Endothelial cell of umbilical vein (primary cell): ENCODE measurements at regions not wholly inside any gene's neighbourhood (a gene's known extent, or its start where the extent isn't known, plus 50 kb on each side); places are given as distances from the start of the nearest gene placed in this dataset.

Experiments
- BruUV-seq: library from RNA; stranded (reverse); fragments of 400-500 nt; replicated peaks from 2 replicates; lab custom pipeline; 2021; lab: Mats Ljungman, UMichigan
- CTCF ChIA-PET: fragments of 300-600, 350-600 bp; sonication (Branson Sonifier 250); formaldehyde crosslinking; loops from one replicate; lab custom pipeline; 2021; ENCODE audit warnings: antibody characterized with exemption, inconsistent platforms; lab: Charles Lee
- POLR2A ChIA-PET: fragments of 300-600, 350-600 bp; sonication (Branson Sonifier 250); formaldehyde crosslinking; loops from one replicate; lab custom pipeline; 2021; ENCODE audit warnings: antibody characterized with exemption, inconsistent platforms; lab: Charles Lee
- DNase-seq: peaks from one replicate; pipeline ENCODE4 v3.0.0-alpha.2; 2011; ENCODE audit warnings: low read depth, low spot score
- FAIRE-seq: peaks from 2 replicates; lab custom pipeline; 2011; peaks lifted over from hg19 to GRCh38; lab: Jason Lieb, UNC
- H2AFZ ChIP-seq: 2 replicates; pipeline ENCODE4 v1.6.0; 2012; ENCODE audit warnings: low read depth, low read length, control low read depth, inconsistent platforms
- H3K27ac ChIP-seq: 2 replicates; pipeline ENCODE4 v1.5.1; 2011; ENCODE audit warnings: low read depth, mild to moderate bottlenecking, control low read depth, low read length, moderate library complexity; ENCODE audit not compliant: insufficient read depth
- H3K27me3 ChIP-seq, 2 experiments: 2 replicates each; pipeline versions ENCODE4 v1.6.0 to v1.6.1; 2011; ENCODE audit warnings: low read length in 2 of 2, mixed read lengths in 1 of 2; ENCODE audit not compliant: control insufficient read depth in 2 of 2, insufficient read depth in 2 of 2
- H3K36me3 ChIP-seq, 2 experiments: 2 replicates in 1 of 2; 3 replicates in 1 of 2; pipeline ENCODE4 v1.5.1; 2011; ENCODE audit warnings: low read length in 2 of 2, mild to moderate bottlenecking in 1 of 2, moderate library complexity in 1 of 2; ENCODE audit not compliant: control insufficient read depth in 2 of 2, insufficient read depth in 2 of 2; ENCODE audit errors: extremely low read depth in 1 of 2
- H3K4me1 ChIP-seq: 3 replicates; pipeline ENCODE4 v1.5.1; 2011; ENCODE audit warnings: mild to moderate bottlenecking, low read length; ENCODE audit not compliant: control insufficient read depth, insufficient read depth; ENCODE audit errors: extremely low read depth
- H3K4me2 ChIP-seq: 2 replicates; pipeline ENCODE4 v1.6.1; 2011; ENCODE audit warnings: low read length, control low read depth, mixed read lengths; ENCODE audit not compliant: insufficient read depth
- H3K4me3 ChIP-seq, 3 experiments: fragments of 200-600 bp in 1 of 3; sonication (generic), shearing (Covaris generic) in 1 of 3; replicated peaks in 1 of 3; 2 replicates each; pipeline ENCODE4 v1.5.1; 2011 to 2016; ENCODE audit warnings: control low read depth in 3 of 3, low read length in 3 of 3, mild to moderate bottlenecking in 2 of 3, inconsistent platforms in 1 of 3, low read depth in 1 of 3, moderate library complexity in 1 of 3; ENCODE audit not compliant: insufficient read depth in 1 of 3
- H3K79me2 ChIP-seq: 2 replicates; pipeline ENCODE4 v1.6.0; 2012; ENCODE audit warnings: low read length, inconsistent platforms; ENCODE audit not compliant: control insufficient read depth, insufficient read depth
- H3K9ac ChIP-seq: replicated peaks from 2 replicates; pipeline ENCODE3; 2011; ENCODE audit warnings: low read length, control low read depth; ENCODE audit not compliant: insufficient read depth; ENCODE audit errors: extremely low read depth
- H3K9me1 ChIP-seq: replicated peaks from 3 replicates; pipeline ENCODE4 v1.6.0; 2011; ENCODE audit warnings: mild to moderate bottlenecking, low read length; ENCODE audit not compliant: control insufficient read depth, insufficient read depth; ENCODE audit errors: extremely low read depth
- H3K9me3 ChIP-seq: replicated peaks from 2 replicates; pipeline ENCODE4 v1.5.1; 2012; ENCODE audit warnings: low read length, inconsistent platforms; ENCODE audit not compliant: control insufficient read depth, insufficient read depth
- H4K20me1 ChIP-seq: replicated peaks from 2 replicates; pipeline ENCODE3; 2011; ENCODE audit warnings: mild to moderate bottlenecking, low read length; ENCODE audit not compliant: control insufficient read depth, insufficient read depth; ENCODE audit errors: extremely low read depth
- CTCF ChIP-seq, 2 donors: IDR thresholded peaks; 1 replicate in 1 of 2; 2 replicates in 1 of 2; pipeline ENCODE4 v1.5.1; 2011; ENCODE audit warnings: low read length in 2 of 2, mild to moderate bottlenecking in 2 of 2, moderate library complexity in 2 of 2, control low read depth in 1 of 2, inconsistent platforms in 1 of 2, low read depth in 1 of 2; ENCODE audit not compliant: insufficient read depth in 1 of 2; ENCODE audit errors: extremely low read depth in 1 of 2
- EZH2 ChIP-seq: IDR thresholded peaks from 2 replicates; pipeline ENCODE4 v1.6.1; 2012; ENCODE audit warnings: borderline replicate concordance, low read depth, mild to moderate bottlenecking, moderate library complexity, low read length, inconsistent platforms; ENCODE audit not compliant: severe bottlenecking
- FOS ChIP-seq: IDR thresholded peaks from 2 replicates; pipeline ENCODE4 v1.6.1; 2011; ENCODE audit warnings: mild to moderate bottlenecking, low read length, moderate library complexity, borderline replicate concordance; ENCODE audit not compliant: insufficient read depth
- GATA2 ChIP-seq: IDR thresholded peaks from 2 replicates; pipeline ENCODE4 v1.7.0; 2011; ENCODE audit warnings: low read depth, mild to moderate bottlenecking, moderate library complexity, mixed read lengths, low read length; ENCODE audit not compliant: insufficient read length, insufficient read depth
- JUN ChIP-seq: IDR thresholded peaks from 2 replicates; pipeline ENCODE4 v1.6.1; 2011; ENCODE audit warnings: borderline replicate concordance, low read depth; ENCODE audit not compliant: insufficient read length, insufficient read depth
- MAX ChIP-seq: IDR thresholded peaks from 2 replicates; pipeline ENCODE4 v1.6.1; 2011; ENCODE audit not compliant: insufficient read depth, insufficient read length
- MYC ChIP-seq: IDR thresholded peaks from one replicate; pipeline ENCODE4 v1.6.1; 2011; ENCODE audit warnings: mild to moderate bottlenecking, low read depth, low read length
- POLR2A ChIP-seq: IDR thresholded peaks from 2 replicates; pipeline ENCODE4 v1.6.1; 2012; ENCODE audit warnings: low read depth, mild to moderate bottlenecking, control low read depth, low read length
- POLR2AphosphoS5 ChIP-seq: IDR thresholded peaks from 2 replicates; pipeline ENCODE4 v1.6.1; 2012; ENCODE audit warnings: low read depth, mild to moderate bottlenecking, control low read depth, low read length, moderate library complexity; ENCODE audit not compliant: insufficient read depth
- dilution Hi-C: fragments of 300-500 bp; cut with MboI; formaldehyde crosslinking; loops from one replicate; pipeline ENCODE4 v1.15.0; 2019; ENCODE audit warnings: low sequenced_read_pairs; ENCODE audit not compliant: extremely low pct_ligation_motif_present
- intact Hi-C: fragments of 100-400 bp; cut with micrococcal nuclease; formaldehyde crosslinking; loops from one replicate; pipeline ENCODE4 v1.10.0; 2022

- H3K4me3 ChIP-seq: no peak overlapping the region
- no TSS peak for BruUV-seq
- dilution Hi-C loops (no loop called here), intact Hi-C loops (no loop called here)
- no peak overlapping the region for H3K4me2 ChIP-seq
- FAIRE-seq: no peak
- no peaks in the 10 kb centered on the region for H3K9me1 ChIP-seq
- DNase-seq: no peak
- H2AFZ ChIP-seq: no peak overlapping the region
- H3K27me3 ChIP-seq: no peaks in the 10 kb centered on the region
- no peaks in the 10 kb centered on the region for H4K20me1 ChIP-seq
- no peaks in the 10 kb centered on the region for H3K9me3 ChIP-seq
- ChIA-PET POLR2A (no interaction called here), CTCF (no interaction called here)
- H3K79me2 ChIP-seq: no peaks in the 10 kb centered on the region
- H3K27ac ChIP-seq: no peak overlapping the region
- no peaks in the 10 kb centered on the region for H3K36me3 ChIP-seq
- no peak overlapping the region for H3K9ac ChIP-seq
- no peaks in the 10 kb centered on the region for H3K4me1 ChIP-seq
- TF ChIP-seq MAX: no peak
- TF ChIP-seq JUN: no peak
- no peak for TF ChIP-seq CTCF (IDR thresholded peaks at IDR 0.05; ENCODE audit: extremely low read depth in 1 of 2, insufficient read depth in 1 of 2, low read depth in 1 of 2, low read length in 2 of 2)
- no peak for TF ChIP-seq EZH2
- no peak for TF ChIP-seq POLR2AphosphoS5
- no peak for TF ChIP-seq POLR2A
- no peak for TF ChIP-seq GATA2
- TF ChIP-seq MYC: no peak
- no peak for TF ChIP-seq FOS
These were observed 574.3 kb downstream of the PRR16 start for GRCh38 chr5:121038438-121038837.
